T-helper 1 cell (primary cell): ENCODE measurements at regions not wholly inside any gene's neighbourhood (a gene's known extent, or its start where the extent isn't known, plus 50 kb on each side); places are given as distances from the start of the nearest gene placed in this dataset.

ENCODE experiments used
- DNase-seq, 5 donors: peaks; one replicate each; pipeline ENCODE4 v3.0.0-alpha.2; 2012 to 2020

DNA sequence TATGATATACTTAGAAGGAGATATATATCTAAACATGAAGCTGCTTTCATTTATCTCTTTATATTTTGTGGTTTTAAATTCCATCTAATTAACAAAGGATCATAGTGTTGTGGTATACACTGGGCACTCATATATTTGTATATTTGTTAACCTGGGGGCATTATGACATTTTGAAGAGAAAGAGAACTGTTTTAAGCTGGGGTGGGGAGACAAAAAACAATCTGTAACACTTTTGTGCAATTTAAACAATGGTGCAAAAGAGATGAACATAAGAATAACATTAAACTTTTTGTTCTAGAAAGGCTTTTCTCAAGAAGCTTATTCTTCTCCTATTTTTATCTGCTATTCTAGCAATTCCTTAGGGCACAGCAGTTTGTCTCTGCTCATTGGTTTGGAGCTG is 842.0 kb upstream of the CDH2 start:
- DNase-seq = no peak

DNA sequence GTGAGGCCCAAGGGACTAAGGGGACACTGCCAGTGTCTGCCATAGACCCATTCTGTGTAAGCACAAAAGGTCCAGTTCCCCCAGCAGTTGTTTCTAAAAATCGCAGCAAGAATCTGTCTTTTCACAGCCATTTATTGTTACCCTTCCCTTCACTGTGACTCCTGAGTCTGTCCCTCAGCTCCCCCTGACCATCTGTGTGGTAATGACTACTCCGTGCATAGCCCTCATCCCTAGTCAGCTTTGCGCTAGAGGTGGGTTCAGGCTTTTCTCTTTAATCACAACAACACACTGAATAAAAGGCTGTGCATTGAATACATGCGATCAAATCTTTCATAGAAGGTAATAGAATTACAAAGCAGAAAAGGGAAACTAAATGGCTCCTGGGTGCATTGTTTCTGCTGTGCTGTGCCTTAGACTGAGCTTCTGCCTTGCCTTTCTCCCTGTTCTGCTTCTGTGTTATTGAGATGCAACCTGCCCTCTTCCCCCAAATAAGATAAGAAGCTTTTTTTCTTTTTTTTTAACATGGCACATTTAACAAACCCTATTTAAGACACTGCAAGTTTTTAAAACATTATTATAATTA is 836.0 kb upstream of the CDH2 start:
- DNase-seq = no peak

DNA sequence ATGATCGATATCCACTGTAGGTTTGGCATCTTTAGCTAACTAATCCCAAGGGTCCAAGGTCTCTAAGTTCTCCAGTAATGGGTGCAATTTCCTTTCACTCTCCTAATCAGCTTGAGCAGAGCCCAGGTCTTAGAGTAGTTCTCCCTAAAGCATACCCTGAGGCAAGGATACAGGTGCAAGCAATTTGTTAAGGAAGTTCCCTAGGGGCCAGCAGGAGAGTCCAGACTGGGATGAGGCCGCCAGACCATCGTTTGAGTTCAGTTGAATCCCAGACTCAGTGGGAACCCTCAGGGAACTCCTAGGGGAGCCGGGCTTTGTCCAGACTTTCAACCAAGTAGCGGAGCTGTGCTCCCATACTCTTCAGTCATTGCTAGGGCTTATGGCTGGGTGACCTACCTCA is 835.4 kb upstream of the CDH2 start:
- DNase-seq = no peak

DNA sequence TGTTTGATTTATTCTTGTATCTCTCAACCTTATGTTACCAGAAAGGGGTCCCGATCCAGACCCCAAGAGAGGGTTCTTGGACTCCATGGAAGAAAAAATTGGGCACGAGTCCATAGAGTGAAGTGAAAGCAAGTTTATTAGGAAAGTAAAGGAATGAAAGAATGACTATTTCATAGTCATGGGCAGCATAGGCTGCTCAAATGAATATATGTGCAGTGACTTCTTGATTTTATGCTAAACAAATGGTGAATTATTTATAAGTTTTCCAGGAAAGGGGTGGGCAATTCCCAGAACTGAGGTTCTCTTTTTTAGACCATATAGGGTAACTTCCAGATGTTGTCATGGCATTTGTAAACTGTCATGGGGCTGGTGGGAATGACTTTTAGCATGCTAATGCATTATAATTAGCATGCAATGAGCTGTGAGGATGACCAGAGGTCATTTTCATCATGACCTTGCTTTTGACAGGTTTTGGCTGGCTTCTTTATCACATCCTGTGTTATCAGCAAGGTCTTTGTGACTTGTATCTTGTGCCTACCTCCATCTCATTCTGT is 832.4 kb upstream of the CDH2 start:
- no peak for DNase-seq

DNA sequence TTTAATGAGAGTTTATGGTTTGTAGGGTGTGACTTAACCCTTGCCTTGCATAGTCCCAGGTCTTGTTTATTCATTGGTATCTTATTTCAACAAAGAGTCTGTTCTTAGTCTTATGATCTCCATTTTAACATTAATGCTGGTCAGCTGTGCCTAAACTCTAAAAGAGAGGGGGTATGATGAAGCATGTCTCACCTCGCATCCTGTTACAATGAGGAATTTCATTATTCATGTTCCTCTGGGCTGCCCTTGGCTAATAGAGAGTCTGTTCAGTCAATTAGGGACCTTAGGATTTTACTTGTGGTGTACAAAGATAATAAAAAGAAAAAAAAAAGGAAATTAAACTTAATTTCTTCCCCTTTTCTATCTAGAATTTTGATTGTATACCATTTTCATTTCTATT is 831.9 kb upstream of the CDH2 start:
- DNase-seq = no peak

DNA sequence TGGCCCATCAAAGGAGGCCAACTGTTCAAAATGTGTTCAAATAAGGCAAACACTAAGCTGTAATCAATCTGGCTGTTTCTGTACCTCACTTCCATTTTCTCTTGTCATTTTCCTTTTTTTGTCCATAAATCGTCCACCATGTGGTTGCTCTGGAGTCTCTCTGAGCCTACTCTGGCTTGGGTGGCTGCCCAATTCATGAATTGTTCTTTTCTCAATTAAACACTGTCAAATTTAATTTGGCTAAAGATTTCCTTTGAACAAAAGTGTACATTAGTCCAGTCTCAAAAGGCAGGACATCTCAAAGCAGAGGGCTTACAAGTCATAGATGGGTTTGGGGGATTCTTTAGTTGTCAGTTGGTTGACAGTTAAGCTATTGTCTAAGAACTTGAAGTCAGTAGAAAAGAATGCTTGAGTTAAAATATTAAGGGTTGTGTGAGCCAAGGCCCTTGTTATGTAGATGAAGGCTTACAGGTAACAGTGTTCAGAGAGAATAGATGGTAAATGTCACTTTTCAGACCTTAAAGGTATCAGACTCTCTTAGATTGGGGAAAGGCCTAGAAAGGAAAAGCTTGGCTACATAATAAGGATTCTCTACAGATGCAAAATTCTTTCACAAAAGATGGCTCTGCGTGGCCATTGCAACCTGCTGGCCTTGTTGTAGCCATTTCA is 831.2 kb upstream of the CDH2 start:
- no peak for DNase-seq

DNA sequence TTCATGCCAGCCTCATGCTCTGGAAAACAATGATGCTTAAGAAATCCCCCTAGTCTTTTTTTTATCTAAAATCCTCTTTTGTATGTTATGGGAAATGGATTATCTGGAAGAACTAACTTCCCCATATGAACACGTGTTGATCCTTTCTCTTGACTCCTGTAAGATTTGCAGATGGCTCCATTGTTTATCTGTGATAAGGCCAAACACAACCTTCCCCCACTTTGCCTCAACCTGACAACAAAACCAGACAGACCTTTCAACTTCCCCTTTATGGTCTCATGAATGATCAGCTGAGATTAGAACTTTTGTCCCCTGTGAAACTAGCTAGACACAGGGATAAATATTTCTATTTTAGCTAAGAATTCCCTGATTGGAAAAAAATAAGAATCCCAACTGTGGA is 828.0 kb upstream of the CDH2 start:
- DNase-seq = no peak

DNA sequence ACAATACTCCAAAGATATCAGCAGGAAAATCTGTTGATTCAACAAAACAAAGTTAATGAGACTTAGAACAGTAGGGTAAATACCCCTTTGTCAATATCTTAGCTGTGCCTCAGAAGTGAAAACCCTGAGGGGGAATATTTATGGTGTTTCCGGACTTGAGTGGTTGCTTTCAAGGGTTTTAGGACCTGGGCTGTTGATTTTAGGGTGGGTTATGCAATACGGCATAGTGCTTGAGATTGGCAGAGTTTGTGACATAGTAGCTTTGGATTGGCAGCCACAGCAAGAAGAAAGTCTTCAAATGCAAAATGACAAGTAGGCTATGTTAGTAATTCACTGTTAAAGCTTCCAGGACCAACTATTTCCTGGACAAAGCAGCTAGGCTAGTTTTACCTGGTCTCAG is 826.3 kb upstream of the CDH2 start:
- DNase-seq = no peak

DNA sequence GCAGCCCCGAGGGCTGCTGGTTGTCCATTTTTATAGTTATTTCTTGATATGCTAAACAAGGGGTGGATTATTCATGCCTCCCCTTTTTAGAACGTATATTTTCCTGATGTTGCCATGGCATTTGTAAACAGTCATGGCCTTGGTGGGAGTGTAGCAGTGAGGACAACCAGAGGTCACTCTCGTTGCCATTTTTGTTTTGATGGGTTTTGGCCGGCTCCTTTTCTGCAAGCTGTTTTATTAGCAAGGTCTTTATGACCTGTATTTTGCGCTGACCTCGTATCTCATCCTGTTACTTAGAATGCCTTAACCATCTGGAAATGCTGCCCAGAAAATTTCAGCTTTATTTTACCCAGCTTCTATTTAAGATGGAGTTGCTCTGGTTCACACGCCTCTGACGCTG is 825.8 kb upstream of the CDH2 start:
- no peak for DNase-seq

DNA sequence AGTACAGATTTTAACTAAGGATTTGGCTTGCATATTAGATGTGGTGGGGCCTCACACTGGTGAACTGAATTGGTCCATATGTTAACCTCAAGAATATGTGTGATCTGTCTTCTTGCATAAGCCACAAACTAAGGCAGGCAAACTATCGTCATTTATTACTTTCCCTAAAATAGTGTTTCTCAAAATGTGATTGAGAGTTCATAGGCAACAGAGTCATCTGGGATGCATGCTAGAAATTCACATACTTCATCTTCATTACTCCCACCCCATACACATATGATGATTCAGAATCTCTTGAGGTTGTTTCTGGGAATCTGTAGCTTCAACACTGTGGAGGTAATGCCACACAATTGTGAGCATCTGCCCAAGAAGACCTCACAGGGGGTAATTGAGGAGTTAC is 822.8 kb upstream of the CDH2 start:
- no peak for DNase-seq

DNA sequence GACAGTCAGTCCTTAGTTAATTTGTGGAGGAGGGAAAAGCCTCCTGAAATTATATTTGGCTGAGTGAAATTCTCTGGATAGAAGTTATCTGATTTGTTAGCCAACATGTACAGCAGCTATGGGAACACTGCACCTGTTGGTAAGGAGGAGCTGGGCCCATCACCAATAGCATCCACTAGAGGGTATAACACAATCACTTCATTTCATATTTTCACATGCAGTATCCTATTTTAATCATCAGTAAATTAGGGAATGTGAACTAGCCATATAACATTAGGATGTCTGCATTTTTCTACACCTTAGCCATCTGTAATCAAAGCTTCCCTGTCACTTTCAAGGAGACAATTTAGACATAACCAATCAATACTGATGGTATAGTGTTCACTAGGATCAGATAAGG is 818.4 kb upstream of the CDH2 start:
- no peak for DNase-seq

DNA sequence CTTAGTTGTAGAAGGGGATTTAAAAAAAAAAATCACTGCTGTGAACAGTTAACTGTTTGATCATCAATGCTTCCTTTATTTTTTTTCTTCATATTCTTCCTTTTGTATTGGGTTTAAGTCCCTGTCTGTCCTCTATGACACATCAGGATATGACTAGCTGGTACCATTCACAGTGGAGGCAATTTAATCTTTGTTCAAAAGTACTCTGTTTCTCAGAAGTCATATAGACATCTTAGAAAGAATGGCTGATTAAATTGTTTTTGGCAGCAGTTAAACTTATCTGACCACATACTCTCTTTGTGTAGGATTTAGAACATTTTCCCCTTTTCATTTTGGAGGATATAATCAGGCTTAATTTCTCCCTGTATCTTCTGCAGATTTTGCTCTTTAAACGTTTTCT is 807.8 kb upstream of the CDH2 start:
- DNase-seq = no peak

DNA sequence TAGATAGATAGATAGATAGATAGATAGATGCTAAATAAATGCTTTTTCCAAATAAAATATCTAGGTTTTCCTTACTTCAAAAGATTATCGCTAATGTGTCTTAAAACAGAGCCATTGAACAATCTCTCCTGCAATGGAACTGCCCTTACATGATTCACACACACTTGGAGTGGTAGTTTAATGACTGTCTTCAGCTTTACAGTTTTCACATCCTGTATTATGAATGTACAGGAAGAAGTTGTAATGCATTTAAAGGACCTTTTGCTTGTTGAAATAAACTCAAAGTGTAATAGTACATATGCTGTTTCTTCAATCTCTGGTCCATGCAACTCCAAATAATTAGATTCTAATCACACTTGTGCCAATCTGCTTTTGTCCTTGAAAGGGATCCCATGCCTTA is 797.6 kb upstream of the CDH2 start:
- DNase-seq = no peak

DNA sequence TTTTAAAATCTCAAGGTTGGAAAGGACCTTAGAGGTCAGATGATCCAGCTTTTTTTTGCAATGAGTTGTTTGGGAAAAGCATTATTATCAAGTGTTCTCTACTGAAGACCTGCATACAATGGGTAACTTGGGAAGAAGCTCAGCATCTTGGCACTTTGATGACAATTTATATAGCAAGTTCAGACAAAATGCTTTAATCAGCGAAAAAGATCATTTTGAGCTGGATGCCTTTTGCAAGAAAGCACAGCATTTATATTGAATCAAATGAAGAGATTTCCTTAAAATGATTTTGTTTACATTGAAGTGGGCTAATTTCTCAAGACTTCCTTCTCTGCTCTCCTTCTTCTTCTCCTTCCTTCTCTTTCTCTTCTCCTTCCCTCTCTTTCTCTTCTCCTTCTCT is 796.4 kb upstream of the CDH2 start:
- DNase-seq = no peak

DNA sequence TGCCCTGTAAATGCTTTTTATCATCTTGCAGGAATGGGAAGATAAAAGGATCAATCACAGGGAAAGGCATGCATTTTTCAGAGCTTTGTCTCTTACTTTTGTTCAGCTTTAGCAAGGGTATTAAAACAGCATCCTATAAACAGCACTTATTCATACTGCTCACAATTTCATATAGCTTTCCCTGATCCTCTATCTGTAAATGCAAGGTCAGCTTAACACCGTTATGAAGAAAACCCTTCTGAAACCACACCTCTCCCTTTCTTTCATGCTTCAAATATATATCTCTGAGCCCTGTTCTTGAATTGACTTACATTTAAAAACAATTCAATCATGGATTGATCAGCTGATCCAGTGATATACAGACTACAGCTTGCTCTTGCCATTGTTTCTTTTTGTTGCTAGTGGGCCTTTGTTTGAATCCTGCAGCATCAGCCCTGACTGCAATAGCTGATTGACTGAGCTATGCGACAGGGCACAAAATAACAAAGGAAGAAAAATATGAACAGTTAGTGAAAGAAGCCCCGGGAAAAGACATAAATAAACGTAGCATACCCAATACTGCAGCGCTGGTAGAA is 795.5 kb upstream of the CDH2 start:
- DNase-seq = no peak

DNA sequence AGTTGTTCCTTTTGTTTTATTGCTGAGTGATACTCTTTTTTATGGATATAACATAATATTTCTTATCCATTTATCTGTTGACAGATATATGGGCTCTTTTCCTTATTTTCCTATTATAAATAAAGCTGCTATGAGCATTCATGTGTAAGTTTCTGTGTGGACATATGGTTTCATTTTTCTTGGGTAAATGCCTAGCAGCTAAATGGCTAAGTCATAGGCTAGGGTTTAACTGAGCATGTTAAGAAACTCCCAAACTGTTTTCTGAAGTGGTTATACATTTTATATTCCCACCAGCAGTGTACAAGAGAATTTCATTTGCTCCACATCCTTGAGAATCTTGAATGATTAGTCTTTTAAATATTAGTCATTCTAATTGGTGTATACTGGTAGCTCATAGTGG is 786.6 kb upstream of the CDH2 start:
- no peak for DNase-seq

DNA sequence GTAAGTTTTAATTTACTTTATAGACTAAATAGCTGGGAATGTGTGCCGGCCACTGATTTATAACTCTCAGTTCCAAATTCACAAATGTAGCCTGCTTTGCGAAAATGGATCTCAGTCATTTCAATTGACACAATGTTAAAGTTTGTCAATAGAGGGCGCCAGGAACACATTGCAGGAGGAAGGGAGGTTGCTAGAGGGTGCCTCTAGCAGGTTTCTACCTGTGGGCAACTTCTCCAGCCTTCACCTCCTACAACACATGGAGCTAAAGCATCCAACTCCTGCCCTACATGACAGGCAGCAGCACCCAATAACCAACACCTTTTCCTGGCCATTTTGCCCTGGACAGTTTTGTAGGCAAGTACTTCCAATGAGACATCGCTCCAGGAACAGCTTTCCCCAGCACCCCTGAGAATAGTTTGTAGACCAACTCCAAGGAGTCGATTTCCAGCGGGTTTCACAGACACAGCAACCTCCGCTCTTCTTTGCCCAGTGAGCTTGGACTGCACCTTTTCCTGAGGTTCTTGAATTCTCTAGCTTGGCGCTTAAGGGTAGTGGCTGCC is 784.8 kb upstream of the CDH2 start:
- DNase-seq = no peak

DNA sequence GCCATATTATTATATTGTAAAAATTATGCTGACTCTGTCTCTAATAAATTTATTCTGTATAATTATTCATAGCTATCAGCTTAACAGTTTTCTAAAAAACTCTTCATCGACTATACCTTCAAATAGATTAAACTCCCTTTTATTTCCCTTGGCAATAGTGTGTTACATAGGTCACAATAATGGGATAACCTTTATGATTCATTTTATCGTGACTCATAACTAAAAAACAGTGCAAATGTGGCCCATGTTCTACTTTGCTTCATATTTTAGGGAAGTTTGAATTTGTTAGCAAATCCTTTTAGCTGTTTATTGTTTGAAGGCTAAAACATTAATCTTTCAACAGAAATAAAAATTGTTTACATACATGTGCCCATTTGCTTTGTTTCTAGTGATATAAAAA is 783.2 kb upstream of the CDH2 start:
- DNase-seq = no peak

DNA sequence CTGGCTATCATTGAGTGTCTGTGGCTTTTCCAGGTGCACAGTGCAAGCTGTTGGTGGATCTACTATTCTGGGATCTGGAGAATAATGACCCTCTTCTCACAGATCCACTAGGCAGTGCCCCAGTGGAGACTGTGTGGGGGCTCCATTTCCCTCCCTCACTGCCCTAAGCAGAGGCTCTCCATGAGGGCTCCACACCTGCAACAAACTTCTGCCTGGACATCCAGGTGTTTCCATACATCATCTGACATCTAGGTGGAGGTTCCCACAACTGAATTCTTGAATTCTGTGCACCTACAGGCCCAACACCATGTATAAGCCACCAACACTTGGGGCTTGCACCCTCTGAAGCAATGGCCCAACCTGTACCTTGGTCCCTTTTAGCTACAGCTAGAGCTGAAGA is 775.4 kb upstream of the CDH2 start:
- DNase-seq = no peak

DNA sequence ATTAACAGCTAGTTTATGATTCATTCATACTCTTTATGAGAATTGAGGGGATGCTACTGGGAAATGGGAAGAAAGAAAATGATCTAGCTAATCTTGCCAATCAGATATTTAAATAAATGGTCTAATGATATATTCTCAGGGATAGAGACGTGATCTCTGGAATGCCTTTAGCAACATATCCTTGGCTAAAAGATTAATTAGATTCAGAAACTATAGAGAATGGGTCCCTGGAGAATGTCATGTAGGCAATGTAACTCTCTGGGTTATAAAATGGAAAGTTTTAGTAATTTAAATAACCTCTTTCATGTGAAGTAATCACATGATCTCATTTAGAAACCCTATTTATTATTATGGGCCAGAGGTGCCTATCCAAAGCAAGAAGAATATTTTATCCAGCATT is 771.0 kb upstream of the CDH2 start:
- no peak for DNase-seq

DNA sequence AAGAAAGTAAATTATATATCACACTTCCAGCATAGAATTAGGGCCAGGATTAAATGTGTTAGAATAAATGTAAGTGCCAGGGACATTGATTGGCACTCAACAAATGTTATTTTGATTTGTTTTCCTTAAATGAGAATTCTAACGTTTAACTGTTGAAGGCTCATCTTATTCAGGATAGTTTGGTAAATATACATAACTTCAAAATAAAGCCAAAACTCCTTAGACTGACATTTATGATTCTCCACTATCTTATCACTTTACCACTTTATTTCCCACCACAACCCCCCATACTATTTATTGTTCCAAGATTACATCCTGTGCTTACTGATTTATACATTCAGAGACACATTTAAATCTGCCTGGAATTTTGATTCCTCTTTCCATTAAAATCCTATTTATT is 769.5 kb upstream of the CDH2 start:
- DNase-seq = no peak

DNA sequence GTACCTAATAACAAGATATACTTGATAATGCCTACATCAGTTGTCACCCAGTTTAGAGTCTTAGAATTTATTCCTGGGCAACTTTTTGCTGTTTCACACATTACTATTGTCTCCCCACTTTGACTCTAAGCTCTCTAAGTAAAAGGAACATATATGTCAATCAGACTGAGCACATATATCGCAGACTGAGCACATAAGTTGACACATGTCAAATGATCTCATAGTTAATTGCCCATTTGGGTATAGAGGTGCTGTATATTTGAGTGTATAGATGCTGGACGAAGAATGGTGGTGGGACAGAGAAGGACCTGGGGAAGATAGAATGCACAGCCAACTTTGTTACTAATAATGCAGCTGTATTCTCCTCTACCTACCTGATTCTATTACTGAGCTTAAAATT is 746.0 kb upstream of the CDH2 start:
- no peak for DNase-seq

DNA sequence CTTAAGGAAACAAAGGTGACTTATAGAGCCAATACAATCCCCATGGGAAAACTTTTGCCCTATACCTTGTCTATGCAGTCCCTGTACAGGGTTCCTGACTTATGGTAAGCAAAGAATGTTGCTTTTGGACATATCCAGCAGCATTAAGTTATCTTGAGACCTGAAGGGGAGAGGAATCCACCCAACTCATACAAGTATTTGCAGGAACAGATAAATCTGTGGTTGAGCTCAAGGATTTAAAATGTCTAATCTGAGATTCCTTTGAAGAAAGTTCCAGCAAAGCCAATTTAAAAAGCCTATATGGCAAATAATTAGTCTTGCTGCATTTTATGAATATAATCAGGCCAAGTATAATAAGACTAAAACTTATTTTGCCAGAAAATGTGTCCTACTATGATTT is 739.5 kb upstream of the CDH2 start:
- no peak for DNase-seq

DNA sequence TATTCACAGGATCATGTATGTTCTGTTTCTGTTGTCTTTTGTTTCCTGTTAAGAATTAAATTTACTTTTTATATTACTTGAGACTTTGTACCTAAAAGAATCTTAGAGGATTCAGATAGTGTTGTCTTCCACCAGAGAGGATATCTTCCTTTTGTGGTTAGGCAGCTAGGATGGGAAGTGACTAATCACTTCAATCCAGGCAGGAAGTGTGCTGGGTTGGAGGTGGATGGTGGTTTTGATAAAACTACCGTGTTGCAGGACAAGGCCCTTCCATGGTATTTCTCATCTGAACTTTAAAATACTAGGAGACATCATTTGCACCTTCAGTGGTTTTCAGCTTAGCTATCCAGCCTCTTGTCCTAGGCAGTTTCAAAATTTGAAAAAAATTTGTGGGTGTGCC is 728.6 kb upstream of the CDH2 start:
- DNase-seq = no peak
